HG03108 (cell line): ENCODE measurements at regions not wholly inside any gene's neighbourhood (a gene's known extent, or its start where the extent isn't known, plus 50 kb on each side); places are given as distances from the start of the nearest gene placed in this dataset.

Experiments used
- ATAC-seq: cut with Tn5 transposase; IDR thresholded peaks from one replicate; pipeline ENCODE4 v1.9.1; 2021; ENCODE audit warnings: moderate library complexity; ENCODE audit not compliant: unreplicated experiment

DNA sequence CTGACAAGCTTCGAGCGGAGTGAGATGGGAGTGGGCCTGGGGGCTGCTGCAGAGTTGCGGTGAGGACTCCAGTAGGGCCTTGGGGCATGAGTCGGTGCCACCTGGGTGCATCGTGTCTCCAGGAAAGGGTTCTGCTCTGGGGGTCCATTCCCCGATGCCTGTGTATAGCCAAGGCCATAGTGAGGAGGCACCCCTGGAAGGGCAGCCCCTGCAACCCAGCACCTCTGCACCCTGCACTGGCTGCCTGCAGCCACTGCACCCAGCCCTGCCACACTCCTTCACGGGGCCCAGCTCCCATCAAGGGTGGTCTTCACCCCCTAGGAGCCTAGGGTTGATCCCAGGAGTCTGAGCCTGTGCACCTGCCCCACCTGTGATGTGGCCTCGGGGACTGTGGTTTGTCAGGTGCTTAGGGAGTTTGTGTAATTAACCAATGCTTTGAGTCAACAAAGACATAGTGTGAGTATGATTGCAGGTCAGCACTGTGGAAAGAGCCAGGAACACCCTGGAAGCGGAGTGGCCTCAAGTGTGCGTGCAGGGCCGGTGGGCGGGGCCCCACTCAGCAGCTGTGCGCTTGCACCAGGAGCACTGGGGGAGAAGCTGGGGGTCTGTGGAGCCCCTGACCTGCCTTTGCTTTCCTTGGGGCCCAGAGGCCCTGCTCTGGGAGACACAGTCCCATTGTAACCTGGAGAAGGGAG, 1299.3 kb downstream of the BRD1 start:
- ATAC-seq = no peak

DNA sequence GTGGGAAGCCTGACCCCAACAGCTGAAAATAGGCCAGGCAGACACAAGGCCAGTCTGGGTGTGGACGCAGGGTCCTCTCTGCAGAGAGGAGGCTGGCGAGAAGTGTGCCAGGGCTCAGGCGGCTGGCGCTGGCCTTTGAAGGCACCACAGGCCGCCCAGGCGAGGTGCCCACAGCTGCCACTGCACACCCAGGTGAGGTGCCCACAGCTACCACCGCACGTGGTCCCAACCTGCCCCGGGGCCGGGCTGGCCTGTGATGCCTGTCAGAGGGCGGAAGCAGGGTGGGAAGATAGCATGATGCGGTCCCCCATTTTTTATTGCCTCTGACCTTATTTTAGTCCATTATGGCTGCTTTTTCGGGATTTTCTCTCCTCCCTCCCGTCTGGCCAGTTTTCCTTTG, 1303.9 kb downstream of the BRD1 start:
- ATAC-seq = no peak

DNA sequence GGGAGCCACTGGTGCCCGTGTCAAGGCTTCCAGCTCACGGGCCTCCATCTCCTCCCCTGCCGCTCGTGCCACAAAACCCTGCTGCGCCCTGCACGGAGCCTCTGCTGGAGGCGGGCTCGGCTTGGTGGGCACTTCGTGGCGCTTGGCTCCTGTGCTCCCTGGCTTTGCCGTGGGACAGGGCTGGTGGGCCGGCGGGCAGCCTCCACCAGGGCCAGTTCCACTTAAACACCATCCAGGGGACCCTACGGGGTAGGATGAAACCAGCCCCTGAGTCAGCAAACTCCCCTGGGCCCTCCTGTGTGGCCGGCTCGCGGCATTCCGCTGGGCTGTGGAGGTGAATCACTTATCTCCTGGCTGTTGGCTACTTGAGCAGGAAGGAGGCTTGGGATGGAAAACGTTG, 1304.6 kb downstream of the BRD1 start:
- ATAC-seq = no peak

DNA sequence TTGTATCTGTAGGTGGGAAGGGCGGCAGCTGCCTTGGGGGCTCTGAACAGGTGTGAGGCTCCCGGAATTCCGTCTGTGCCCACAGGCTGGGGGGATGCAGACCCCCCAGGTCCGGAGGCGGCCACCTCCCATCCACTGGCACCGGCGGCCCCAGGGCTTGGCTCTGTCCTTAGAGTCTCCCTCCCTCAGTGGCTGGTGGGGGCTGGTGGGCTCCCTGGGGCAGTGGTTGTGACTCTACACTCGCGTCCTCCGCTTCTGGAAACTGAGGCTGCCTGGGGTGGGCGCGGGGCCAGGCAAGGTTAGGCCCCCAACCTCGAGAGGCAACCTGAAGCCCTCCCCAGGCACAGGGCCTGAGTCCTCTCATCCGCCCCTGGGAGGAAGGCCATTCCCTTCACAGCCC, 1305.4 kb downstream of the BRD1 start:
- no peak for ATAC-seq

- no peak for ATAC-seq
Observed at GRCh38 chr22:48520884-48521588, 1306.6 kb downstream of the BRD1 start.

DNA sequence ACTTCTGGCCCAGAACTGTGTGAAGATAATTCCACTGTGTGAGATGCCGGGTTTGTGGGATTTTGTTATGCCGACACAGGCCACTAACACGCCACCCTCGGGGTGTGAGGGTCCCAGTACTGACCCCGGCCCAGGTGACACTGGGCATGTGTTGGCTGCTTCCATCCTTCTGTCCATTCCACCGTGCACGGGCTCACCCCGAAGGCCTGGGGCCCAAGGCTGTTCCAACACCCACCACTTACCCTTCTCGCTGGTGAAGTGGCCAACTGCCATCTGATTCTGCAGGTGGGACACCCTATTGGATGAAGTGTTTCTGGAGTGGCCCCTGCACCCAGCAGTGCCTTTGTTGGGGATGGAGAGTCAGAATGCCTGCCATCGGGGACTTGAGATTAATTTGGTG, 1307.5 kb downstream of the BRD1 start:
- ATAC-seq = no peak

DNA sequence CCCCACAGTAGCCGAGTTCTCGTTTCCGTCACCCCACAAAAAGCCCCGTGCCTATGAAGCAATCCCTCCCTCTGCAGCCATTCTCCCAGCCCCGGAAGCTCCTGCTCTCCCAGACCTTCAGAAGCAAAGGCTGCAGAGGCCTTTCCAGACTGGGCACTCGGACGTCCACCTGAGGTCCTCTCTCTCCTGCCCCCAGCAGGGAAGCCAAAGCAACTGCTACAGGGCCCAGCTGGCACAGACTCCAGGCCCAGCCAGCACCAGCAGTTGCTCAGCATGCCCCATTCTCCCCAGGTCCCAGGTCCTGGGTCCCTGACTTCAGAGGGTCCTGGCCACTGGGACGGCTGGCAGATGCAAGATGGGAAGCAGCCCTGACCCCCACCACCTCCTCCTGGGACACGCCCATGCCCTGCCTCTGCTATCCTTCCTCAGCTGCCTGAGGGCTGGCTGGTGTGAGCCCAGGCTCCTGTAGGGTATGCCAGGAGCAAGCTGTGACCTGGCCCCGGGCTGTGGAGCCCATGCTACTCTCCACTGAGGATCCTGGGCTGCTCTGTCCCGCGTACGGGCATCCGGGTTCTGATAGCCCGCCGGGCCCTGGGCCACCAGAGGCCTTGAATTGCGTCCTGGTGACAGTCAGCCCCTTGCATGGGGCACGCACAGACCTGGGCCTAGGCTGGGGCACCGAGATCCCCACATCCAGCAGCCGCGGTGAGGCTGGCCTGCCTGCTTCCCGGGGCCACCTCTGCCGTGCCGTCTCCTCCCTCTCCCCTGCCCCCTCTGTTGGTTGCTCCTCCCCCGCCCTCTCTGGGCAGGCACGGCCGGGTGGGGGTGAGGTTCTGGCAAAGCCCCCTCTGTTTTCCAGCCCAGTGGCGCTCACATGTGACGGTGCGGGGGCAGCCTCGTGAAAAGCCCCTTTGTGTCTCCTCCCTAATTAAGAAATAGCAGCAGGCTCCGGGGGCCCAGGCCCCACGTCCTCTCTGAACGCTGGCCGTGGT, 1310.3 kb downstream of the BRD1 start:
- ATAC-seq = no peak

GRCh38 chr22:48516571-48516970, 1311.1 kb downstream of the BRD1 start:
- ATAC-seq = no peak

DNA sequence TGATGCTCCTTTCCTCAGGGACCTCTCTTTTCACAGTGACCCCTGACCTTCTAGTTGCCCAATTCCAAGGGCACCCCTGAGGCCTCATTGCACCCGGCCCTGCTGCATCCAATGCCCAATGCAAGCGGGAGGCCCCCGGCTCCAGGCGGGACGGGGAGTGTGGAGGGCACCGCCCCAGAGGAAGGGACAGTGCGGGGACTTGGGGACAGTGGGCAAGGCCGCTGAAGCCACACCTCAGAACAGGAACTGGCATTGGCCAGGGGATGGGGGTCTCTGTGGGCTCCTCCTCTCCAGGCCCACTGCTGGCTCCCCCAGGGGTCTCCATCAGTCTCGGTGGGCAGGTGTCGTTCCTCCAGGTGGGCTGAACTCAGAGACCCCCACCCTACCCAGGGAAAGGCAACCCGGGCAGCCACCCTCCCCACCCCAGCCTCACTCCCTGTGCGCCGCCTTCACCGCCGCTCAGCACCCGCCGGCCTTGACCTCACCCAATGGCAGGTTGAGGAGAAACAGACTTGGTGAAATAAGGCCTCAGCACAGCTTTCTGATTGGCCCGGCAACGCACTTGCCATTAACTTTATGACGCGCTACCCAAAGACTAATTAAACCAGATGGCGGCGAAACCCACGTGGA, 1312.0 kb downstream of the BRD1 start:
- no peak for ATAC-seq

DNA sequence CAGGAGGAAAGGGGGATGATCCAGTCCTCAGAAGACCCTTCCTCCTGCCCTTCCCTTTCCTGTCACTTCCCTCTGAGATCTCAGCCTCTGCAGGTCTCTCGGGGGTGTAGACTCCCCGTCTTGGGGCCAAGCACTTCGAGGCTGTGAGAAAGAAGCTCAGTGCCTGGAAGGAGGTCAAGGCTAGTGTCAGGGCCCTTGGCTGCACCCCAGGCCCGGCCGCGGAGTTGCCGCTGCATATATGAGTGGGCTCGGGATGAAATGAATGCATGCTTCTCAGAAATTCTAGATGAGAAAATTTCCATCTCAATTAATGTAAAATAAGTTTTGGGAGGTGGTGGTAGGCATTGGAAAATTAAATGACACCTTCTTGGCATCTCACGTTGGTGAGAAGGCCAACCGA, 1313.7 kb downstream of the BRD1 start:
- ATAC-seq = no peak

DNA sequence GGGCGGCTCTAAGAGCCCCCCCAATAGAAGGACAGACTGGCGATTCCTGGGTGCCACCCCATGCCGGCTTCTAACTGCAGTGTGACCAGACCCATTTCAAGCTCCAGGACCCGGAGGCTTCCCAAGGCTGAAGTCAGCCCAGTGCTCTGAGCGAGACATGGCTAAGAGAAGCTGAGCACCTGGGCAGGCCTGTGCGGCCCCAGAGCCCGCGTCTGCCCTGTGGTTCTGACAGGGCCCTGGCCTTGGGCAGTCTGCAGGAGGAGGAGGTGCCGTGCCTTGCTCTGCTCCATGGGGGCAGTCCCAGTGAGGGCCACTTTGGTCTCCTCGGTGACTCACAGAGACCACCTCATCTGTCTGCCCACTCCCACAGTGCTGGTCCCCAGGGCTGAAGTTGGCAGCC, 1314.2 kb downstream of the BRD1 start:
- no peak for ATAC-seq

DNA sequence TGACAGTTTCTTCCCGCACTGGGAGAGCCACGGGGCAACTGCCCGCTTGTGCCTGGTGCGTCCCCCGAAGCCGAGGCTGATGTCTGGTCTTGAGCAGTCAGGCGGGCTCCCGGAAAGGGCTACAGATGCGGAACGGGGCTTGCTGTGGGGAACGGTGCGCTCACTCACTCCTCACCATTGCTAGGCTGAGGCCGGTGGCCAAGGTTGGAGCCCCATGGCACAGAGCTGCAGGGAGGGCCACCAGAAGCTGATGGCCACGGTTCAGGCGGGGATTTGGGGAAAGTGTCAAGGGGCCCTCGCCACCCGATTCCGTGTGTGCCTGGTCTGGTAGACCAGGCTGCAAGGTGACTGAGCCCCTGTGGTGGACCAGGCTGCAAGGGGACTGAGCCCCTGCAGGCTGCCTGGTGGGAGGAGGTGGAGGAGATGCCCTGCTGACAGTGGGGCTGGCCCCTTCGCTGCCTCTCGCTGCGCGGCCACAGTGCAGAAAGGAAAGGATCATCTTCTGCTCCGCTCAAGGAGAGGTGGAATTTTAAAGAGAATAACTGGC, 1315.8 kb downstream of the BRD1 start:
- no peak for ATAC-seq

GRCh38 chr22:48511211-48511610, 1316.5 kb downstream of the BRD1 start:
- ATAC-seq = no peak

GRCh38 chr22:48510599-48510998, 1317.1 kb downstream of the BRD1 start:
- ATAC-seq = no peak

DNA sequence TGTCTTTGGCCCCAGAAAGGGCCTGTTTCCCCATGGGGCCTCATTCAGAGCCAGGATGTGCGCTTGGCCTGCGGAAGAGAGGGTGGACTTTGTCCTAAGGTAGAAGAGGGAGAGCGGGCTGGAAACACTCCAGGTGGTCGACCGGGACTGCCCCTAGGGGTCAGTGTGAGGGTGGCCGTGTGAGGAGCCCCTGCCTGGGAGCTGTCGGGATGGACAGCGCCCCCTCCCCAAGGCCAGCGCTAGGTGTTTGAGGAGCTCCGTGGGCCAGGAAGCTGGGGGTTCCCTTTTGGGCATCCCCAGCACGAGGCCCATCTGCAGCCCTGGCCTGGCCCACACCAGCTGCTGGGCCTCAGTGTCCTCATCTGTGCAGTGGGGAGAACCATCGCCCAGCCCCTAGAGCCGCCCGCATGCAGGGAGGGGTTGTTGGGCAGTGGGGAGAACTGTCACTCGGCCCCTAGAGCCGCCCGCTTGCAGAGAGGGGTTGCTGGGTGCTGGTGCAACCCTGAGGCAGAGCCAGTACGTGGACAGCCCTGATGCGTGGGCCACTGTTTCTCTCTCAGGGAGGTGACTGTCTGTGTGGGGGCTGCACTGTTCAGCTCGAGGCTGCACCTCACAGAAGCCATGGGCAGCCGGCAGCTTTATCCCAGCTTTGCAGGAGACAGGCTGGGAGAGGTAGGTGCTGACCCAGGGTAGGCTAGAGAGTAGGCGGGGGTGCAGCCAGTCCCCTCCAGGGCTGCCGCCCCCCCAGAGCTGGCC, 1319.9 kb downstream of the BRD1 start:
- ATAC-seq = no peak

- no peak for ATAC-seq
Observed at GRCh38 chr22:48507171-48507570, 1320.5 kb downstream of the BRD1 start.

GRCh38 chr22:48506506-48507145, 1321.0 kb downstream of the BRD1 start:
- no peak for ATAC-seq

- no peak for ATAC-seq
Observed at GRCh38 chr22:48505891-48506290, 1321.8 kb downstream of the BRD1 start.

DNA sequence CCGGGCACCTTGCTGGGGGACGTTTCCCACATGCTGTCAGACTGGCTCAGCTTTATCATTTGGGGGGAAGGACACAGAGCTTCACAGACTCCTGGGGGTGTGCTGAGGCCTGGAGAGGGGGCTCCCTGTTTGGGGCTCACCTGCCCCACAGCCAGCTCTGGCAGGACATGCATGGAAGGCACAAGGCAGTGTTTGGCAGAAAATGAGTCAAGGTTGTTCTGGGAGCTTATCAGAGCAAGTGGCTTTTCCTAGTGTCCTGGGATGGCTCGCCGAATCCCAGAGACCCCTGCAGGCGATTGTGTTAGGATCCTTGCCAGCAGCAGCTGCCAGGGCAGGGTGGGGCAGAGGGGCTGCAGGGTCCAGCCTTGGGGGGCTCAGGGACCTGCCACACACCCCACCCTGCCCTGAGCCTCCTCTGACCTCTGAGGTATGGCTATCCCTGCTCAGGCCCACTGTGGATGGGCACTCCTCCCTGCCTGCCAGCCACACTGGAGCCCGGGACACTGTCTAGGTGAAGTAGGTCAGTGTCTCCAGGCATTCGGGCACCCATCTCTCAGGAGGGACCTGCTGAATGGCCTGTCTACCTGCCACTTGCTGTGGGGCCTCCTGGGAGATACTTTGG, 1323.0 kb downstream of the BRD1 start:
- ATAC-seq = no peak
